Neural crest cell (in vitro differentiated cells): ENCODE measurements at regions not wholly inside any gene's neighbourhood (a gene's known extent, or its start where the extent isn't known, plus 50 kb on each side); places are given as distances from the start of the nearest gene placed in this dataset.

Experiments
- DNase-seq: peaks from one replicate; pipeline ENCODE4 v3.0.0; 2021; ENCODE audit warnings: low read depth, mixed read lengths, low spot score
- H3K27ac Mint-ChIP-seq: one replicate; pipeline ENCODE4 v1.8.0; 2021; ENCODE audit warnings: mild to moderate bottlenecking, mixed read lengths; ENCODE audit not compliant: unreplicated experiment
- H3K27me3 Mint-ChIP-seq: 2 replicates; pipeline ENCODE4 v1.8.0; 2021; ENCODE audit warnings: low read depth, mild to moderate bottlenecking, mixed read lengths
- H3K36me3 Mint-ChIP-seq: 2 replicates; pipeline ENCODE4 v1.8.0; 2021; ENCODE audit warnings: low read depth, mild to moderate bottlenecking, mixed read lengths
- H3K4me1 Mint-ChIP-seq: 2 replicates; pipeline ENCODE4 v1.8.0; 2021; ENCODE audit warnings: mixed read lengths
- H3K4me3 Mint-ChIP-seq: one replicate; pipeline ENCODE4 v1.8.0; 2021; ENCODE audit warnings: mild to moderate bottlenecking, mixed read lengths
- H3K9me3 Mint-ChIP-seq: 2 replicates; pipeline ENCODE4 v1.8.0; 2021; ENCODE audit warnings: mixed read lengths
- CTCF ChIP-seq: fragments of 200-600 bp; sonication (generic); conservative IDR thresholded peaks from 2 replicates; pipeline ENCODE4 v1.5.0; 2021; ENCODE audit warnings: antibody characterized with exemption, mild to moderate bottlenecking

GRCh38 chr1:4581807-4582206 is 72.6 kb upstream of the AJAP1 start:
- H3K4me1 Mint-ChIP-seq = peaks cover 7% of the 10 kb centered on the region
- TF ChIP-seq CTCF = no peak
- peaks cover 60% of the 10 kb centered on the region for H3K27me3 Mint-ChIP-seq
- peaks cover 9% of the 10 kb centered on the region for H3K9me3 Mint-ChIP-seq
- no peak overlapping the region for H3K4me3 Mint-ChIP-seq
- peaks cover 3% of the 10 kb centered on the region for H3K36me3 Mint-ChIP-seq
- no peak overlapping the region for H3K27ac Mint-ChIP-seq
- no peak for DNase-seq

- Mint-ChIP-seq H3K36me3 (no peaks in the 10 kb centered on the region), H3K4me3 (no peak overlapping the region), H3K4me1 (peaks cover 7% of the 10 kb centered on the region), H3K27me3 (peaks cover 40% of the 10 kb centered on the region), H3K9me3 (no peaks in the 10 kb centered on the region), H3K27ac (no peak overlapping the region)
- TF ChIP-seq CTCF = no peak
- no peak for DNase-seq
These were observed 70.0 kb upstream of the AJAP1 start for GRCh38 chr1:4584449-4584848.

GRCh38 chr1:4585216-4585615 is 69.2 kb upstream of the AJAP1 start:
- Mint-ChIP-seq H3K27ac (no peak overlapping the region), H3K4me1 (peaks cover 7% of the 10 kb centered on the region), H3K36me3 (no peaks in the 10 kb centered on the region), H3K4me3 (no peak overlapping the region), H3K27me3 (peaks cover 33% of the 10 kb centered on the region), H3K9me3 (no peaks in the 10 kb centered on the region)
- peak; percentile 63 for TF ChIP-seq CTCF
- peak; percentile 58 for DNase-seq

GRCh38 chr1:4585705-4586104 is 68.7 kb upstream of the AJAP1 start:
- H3K4me3 Mint-ChIP-seq = no peak overlapping the region
- no peak overlapping the region for H3K27ac Mint-ChIP-seq
- DNase-seq = no peak
- no peak for TF ChIP-seq CTCF
- no peaks in the 10 kb centered on the region for H3K36me3 Mint-ChIP-seq
- no peaks in the 10 kb centered on the region for H3K9me3 Mint-ChIP-seq
- peaks cover 28% of the 10 kb centered on the region for H3K27me3 Mint-ChIP-seq
- peaks cover 7% of the 10 kb centered on the region for H3K4me1 Mint-ChIP-seq

- Mint-ChIP-seq H3K4me3 (no peak overlapping the region), H3K4me1 (peaks cover 7% of the 10 kb centered on the region), H3K27me3 (peaks cover 27% of the 10 kb centered on the region), H3K9me3 (no peaks in the 10 kb centered on the region), H3K36me3 (no peaks in the 10 kb centered on the region), H3K27ac (no peak overlapping the region)
- no peak for TF ChIP-seq CTCF
- no peak for DNase-seq
These were observed 67.7 kb upstream of the AJAP1 start for GRCh38 chr1:4586611-4587160.
